Hepatocyte (in vitro differentiated cells): ENCODE measurements at regions not wholly inside any gene's neighbourhood (a gene's known extent, or its start where the extent isn't known, plus 50 kb on each side); places are given as distances from the start of the nearest gene placed in this dataset.

ENCODE experiments used
- DNase-seq: peaks from one replicate; pipeline ENCODE4 v3.0.0-alpha.2; 2016; ENCODE audit warnings: low spot score
- H2AFZ ChIP-seq: fragments of 200-600 bp; sonication (generic); 2 replicates; pipeline ENCODE4 v1.6.0; 2016; ENCODE audit warnings: antibody characterized with exemption, mild to moderate bottlenecking
- H3K27ac ChIP-seq: fragments of 200-600 bp; sonication (generic); 2 replicates; pipeline ENCODE4 v1.5.1; 2016; ENCODE audit warnings: mild to moderate bottlenecking
- H3K27me3 ChIP-seq: fragments of 200-600 bp; sonication (generic); 2 replicates; pipeline ENCODE4 v1.6.1; 2016
- H3K36me3 ChIP-seq: fragments of 200-600 bp; sonication (generic); replicated peaks from 2 replicates; pipeline ENCODE4 v1.5.1; 2016; ENCODE audit warnings: low read depth; ENCODE audit not compliant: insufficient read depth
- H3K4me1 ChIP-seq: fragments of 200-600 bp; sonication (generic); 2 replicates; pipeline ENCODE4 v1.5.1; 2016; ENCODE audit warnings: mild to moderate bottlenecking, moderate library complexity; ENCODE audit not compliant: insufficient read depth
- H3K4me2 ChIP-seq: fragments of 200-600 bp; sonication (generic); 2 replicates; pipeline ENCODE4 v1.6.0; 2016
- H3K4me3 ChIP-seq: fragments of 200-600 bp; sonication (generic); 2 replicates; pipeline ENCODE4 v1.5.1; 2016; ENCODE audit warnings: mild to moderate bottlenecking
- H3K79me2 ChIP-seq: fragments of 200-600 bp; sonication (generic); 2 replicates; pipeline ENCODE4 v1.6.0; 2017; ENCODE audit warnings: mild to moderate bottlenecking
- H3K9me2 ChIP-seq: fragments of 200-600 bp; sonication (generic); replicated peaks from 2 replicates; pipeline ENCODE4 v1.6.0; 2017; ENCODE audit warnings: mild to moderate bottlenecking; ENCODE audit not compliant: insufficient read depth
- H3K9me3 ChIP-seq: fragments of 200-600 bp; sonication (generic); 2 replicates; pipeline ENCODE4 v1.5.1; 2016; ENCODE audit warnings: low read depth, mild to moderate bottlenecking
- H4K20me1 ChIP-seq: fragments of 200-600 bp; sonication (generic); 2 replicates; pipeline ENCODE4 v1.6.0; 2016; ENCODE audit warnings: mild to moderate bottlenecking; ENCODE audit not compliant: insufficient read depth, poor library complexity, severe bottlenecking
- CTCF ChIP-seq: fragments of 200-600 bp; sonication (generic); IDR thresholded peaks from 2 replicates; pipeline ENCODE4 v1.5.1; 2016; ENCODE audit warnings: antibody characterized with exemption, mild to moderate bottlenecking; ENCODE audit not compliant: poor library complexity
- EZH2 ChIP-seq: fragments of 200-600 bp; sonication (generic); IDR thresholded peaks from 2 replicates; pipeline ENCODE4 v1.6.1; 2016; ENCODE audit warnings: antibody characterized with exemption, mild to moderate bottlenecking, borderline replicate concordance
- EZH2phosphoT487 ChIP-seq: fragments of 200-600 bp; sonication (generic); IDR thresholded peaks from one replicate; pipeline ENCODE4 v1.6.1; 2018; ENCODE audit warnings: antibody characterized with exemption, mild to moderate bottlenecking, low read depth, moderate library complexity; ENCODE audit not compliant: unreplicated experiment, severe bottlenecking
- WGBS: methylation state at CpG from one replicate; pipeline ENCODE4 v1.1.6; 2016; ENCODE audit warnings: low lambda C conversion rate; ENCODE audit errors: missing lambda C conversion rate; 5-methylcytosine and 5-hydroxymethylcytosine counted together

- Histone ChIP-seq H3K9me3 (no peaks in the 10 kb centered on the region), H2AFZ (no peak overlapping the region), H3K4me1 (peaks cover 6% of the 10 kb centered on the region), H4K20me1 (no peaks in the 10 kb centered on the region), H3K36me3 (no peaks in the 10 kb centered on the region), H3K4me2 (peak overlapping the region; percentile 100), H3K27ac (no peak overlapping the region), H3K27me3 (peaks cover 84% of the 10 kb centered on the region), H3K4me3 (no peak overlapping the region), H3K9me2 (no peaks in the 10 kb centered on the region), H3K79me2 (no peaks in the 10 kb centered on the region)
- TF ChIP-seq CTCF: no peak
- TF ChIP-seq EZH2: no peak
- TF ChIP-seq EZH2phosphoT487: no peak
- 8% methylated on average over 15 of the region's 16 CpGs for WGBS
- peak; percentile 75 for DNase-seq
These were observed 72.3 kb upstream of the LEP start for GRCh38 chr7:128168667-128169210.

- Histone ChIP-seq H3K4me2 (no peak overlapping the region), H3K27ac (no peak overlapping the region), H3K9me3 (no peaks in the 10 kb centered on the region), H3K4me1 (peaks cover 6% of the 10 kb centered on the region), H4K20me1 (no peaks in the 10 kb centered on the region), H3K79me2 (no peaks in the 10 kb centered on the region), H3K4me3 (no peak overlapping the region), H3K36me3 (no peaks in the 10 kb centered on the region), H3K9me2 (no peaks in the 10 kb centered on the region), H3K27me3 (peaks cover 87% of the 10 kb centered on the region), H2AFZ (no peak overlapping the region)
- TF ChIP-seq CTCF: no peak
- no peak for TF ChIP-seq EZH2phosphoT487
- TF ChIP-seq EZH2: no peak
- 77% methylated on average over 1 of the region's 1 CpG for WGBS
- no peak for DNase-seq
These were observed 70.6 kb upstream of the LEP start for GRCh38 chr7:128170461-128170860.

- DNase-seq: no peak
- Histone ChIP-seq H3K9me3 (no peaks in the 10 kb centered on the region), H3K4me1 (peaks cover 5% of the 10 kb centered on the region), H3K4me2 (no peak overlapping the region), H3K4me3 (no peak overlapping the region), H3K36me3 (no peaks in the 10 kb centered on the region), H3K27ac (no peak overlapping the region), H4K20me1 (no peaks in the 10 kb centered on the region), H3K9me2 (no peaks in the 10 kb centered on the region), H2AFZ (no peak overlapping the region), H3K79me2 (no peaks in the 10 kb centered on the region), H3K27me3 (peaks cover 77% of the 10 kb centered on the region)
- WGBS: 69% methylated on average over 10 of the region's 10 CpGs
- no peak for TF ChIP-seq EZH2
- no peak for TF ChIP-seq CTCF
These were observed 69.6 kb upstream of the LEP start for GRCh38 chr7:128171342-128171918.

DNA sequence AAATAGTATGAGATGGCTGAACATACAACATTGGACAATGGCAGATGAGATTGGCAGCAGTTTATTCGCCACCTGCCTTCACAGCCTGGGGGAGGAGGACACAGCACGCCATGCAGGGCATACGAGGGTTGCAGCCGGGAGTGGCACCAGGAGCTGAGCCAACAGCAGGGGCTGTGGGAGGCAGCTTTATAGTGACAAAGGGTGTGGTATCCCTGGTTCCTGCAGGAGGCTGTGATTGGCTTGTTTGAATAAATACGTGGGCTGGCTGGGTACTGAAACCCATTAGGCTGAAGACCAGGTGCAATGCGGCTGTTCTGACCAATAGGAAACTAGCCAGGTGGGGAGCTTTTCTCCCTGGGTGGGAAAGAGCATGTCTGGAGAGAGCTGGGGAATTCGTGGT lies 68.9 kb upstream of the LEP start:
- no peak overlapping the region for H3K4me2 ChIP-seq
- peaks cover 70% of the 10 kb centered on the region for H3K27me3 ChIP-seq
- no peak overlapping the region for H2AFZ ChIP-seq
- H3K36me3 ChIP-seq: no peaks in the 10 kb centered on the region
- no peak for DNase-seq
- 70% methylated on average over 7 of the region's 7 CpGs for WGBS
- no peak overlapping the region for H3K27ac ChIP-seq
- no peak for TF ChIP-seq EZH2phosphoT487
- TF ChIP-seq CTCF: no peak
- no peak for TF ChIP-seq EZH2
- H3K79me2 ChIP-seq: no peaks in the 10 kb centered on the region
- H3K9me2 ChIP-seq: no peaks in the 10 kb centered on the region
- H4K20me1 ChIP-seq: no peaks in the 10 kb centered on the region
- no peaks in the 10 kb centered on the region for H3K4me1 ChIP-seq
- no peaks in the 10 kb centered on the region for H3K9me3 ChIP-seq
- H3K4me3 ChIP-seq: no peak overlapping the region
